ENCODE measurements at regions not wholly inside any gene's neighbourhood (a gene's known extent, or its start where the extent isn't known, plus 50 kb on each side); places are given as distances from the start of the nearest gene placed in this dataset.
A peak's percentile ranks its signal among the peaks of the same experiment; 100 is the strongest.

- DNase-seq = no peak
Observed at GRCh38 chr15:97563516-97563915, 397.0 kb upstream of the ARRDC4 start.

GRCh38 chr15:97566961-97567360, 393.5 kb upstream of the ARRDC4 start:
- DNase-seq = no peak

GRCh38 chr15:97567411-97567810, 393.1 kb upstream of the ARRDC4 start:
- no peak for DNase-seq

GRCh38 chr15:97576929-97577645, 383.4 kb upstream of the ARRDC4 start:
- DNase-seq = no peak

- DNase-seq = no peak
Observed at GRCh38 chr15:97585408-97585807, 375.1 kb upstream of the ARRDC4 start.

- no peak for DNase-seq
Observed at GRCh38 chr15:97592778-97593177, 367.7 kb upstream of the ARRDC4 start.

GRCh38 chr15:97597801-97598200, 362.7 kb upstream of the ARRDC4 start:
- no peak for DNase-seq

GRCh38 chr15:97598353-97598798, 362.1 kb upstream of the ARRDC4 start:
- no peak for DNase-seq

GRCh38 chr15:97600190-97600589, 360.3 kb upstream of the ARRDC4 start:
- DNase-seq = no peak

- no peak for DNase-seq
Observed at GRCh38 chr15:97604677-97605076, 355.8 kb upstream of the ARRDC4 start.

- no peak for DNase-seq
Observed at GRCh38 chr15:97615114-97615513, 345.4 kb upstream of the ARRDC4 start.

- no peak for DNase-seq
Observed at GRCh38 chr15:97623091-97623661, 337.3 kb upstream of the ARRDC4 start.

GRCh38 chr15:97627634-97628033, 332.9 kb upstream of the ARRDC4 start:
- DNase-seq = no peak

GRCh38 chr15:97645758-97646157, 314.7 kb upstream of the ARRDC4 start:
- no peak for DNase-seq

- DNase-seq = no peak
Observed at GRCh38 chr15:97648728-97649127, 311.8 kb upstream of the ARRDC4 start.

GRCh38 chr15:97652041-97652440, 308.5 kb upstream of the ARRDC4 start:
- DNase-seq = no peak

GRCh38 chr15:97652700-97653167, 307.8 kb upstream of the ARRDC4 start:
- DNase-seq = peak; percentile 46

GRCh38 chr15:97653896-97654295, 306.6 kb upstream of the ARRDC4 start:
- no peak for DNase-seq

- no peak for DNase-seq
Observed at GRCh38 chr15:97654481-97655076, 305.9 kb upstream of the ARRDC4 start.

- no peak for DNase-seq
Observed at GRCh38 chr15:97661796-97662195, 298.7 kb upstream of the ARRDC4 start.

GRCh38 chr15:97672586-97672985, 287.9 kb upstream of the ARRDC4 start:
- no peak for DNase-seq

GRCh38 chr15:97678656-97679055, 281.8 kb upstream of the ARRDC4 start:
- DNase-seq = no peak

- DNase-seq = no peak
Observed at GRCh38 chr15:97679106-97679688, 281.3 kb upstream of the ARRDC4 start.
